Cardiac muscle cell (in vitro differentiated cells and primary cell): ENCODE measurements at regions not wholly inside any gene's neighbourhood (a gene's known extent, or its start where the extent isn't known, plus 50 kb on each side); places are given as distances from the start of the nearest gene placed in this dataset.

Experiments used
- DNase-seq, 2 donors: peaks; one replicate each; pipeline versions ENCODE4 v3.0.0 to v3.0.0-alpha.2; 2010 to 2017; ENCODE audit warnings: low read depth in 1 of 2, low spot score in 1 of 2
- H3K27ac ChIP-seq: fragments of 200-600 bp; sonication (generic); 2 replicates; pipeline ENCODE4 v1.5.1; 2016
- H3K27me3 ChIP-seq: fragments of 200-600 bp; sonication (generic); 2 replicates; pipeline ENCODE4 v1.6.0; 2016; ENCODE audit warnings: control low read depth
- H3K36me3 ChIP-seq: fragments of 200-600 bp; sonication (generic); 2 replicates; pipeline ENCODE4 v1.5.1; 2016; ENCODE audit warnings: control low read depth
- H3K4me1 ChIP-seq: fragments of 200-600 bp; sonication (generic); 2 replicates; pipeline ENCODE4 v1.8.1; 2017; ENCODE audit warnings: low read depth, mild to moderate bottlenecking, mixed run types
- H3K4me3 ChIP-seq: fragments of 200-600 bp; sonication (generic); 2 replicates; pipeline ENCODE4 v1.5.1; 2016; ENCODE audit warnings: mild to moderate bottlenecking
- H3K9me3 ChIP-seq: fragments of 200-600 bp; sonication (generic); 2 replicates; pipeline ENCODE4 v1.5.1; 2017; ENCODE audit warnings: low read depth, mild to moderate bottlenecking, control low read depth
- TF ChIP-seq, protein P1 (sequence below): IDR thresholded peaks from 2 replicates; pipeline ENCODE4 v1.5.1; 2012; ENCODE audit warnings: low read depth, mild to moderate bottlenecking, low read length

DNA sequence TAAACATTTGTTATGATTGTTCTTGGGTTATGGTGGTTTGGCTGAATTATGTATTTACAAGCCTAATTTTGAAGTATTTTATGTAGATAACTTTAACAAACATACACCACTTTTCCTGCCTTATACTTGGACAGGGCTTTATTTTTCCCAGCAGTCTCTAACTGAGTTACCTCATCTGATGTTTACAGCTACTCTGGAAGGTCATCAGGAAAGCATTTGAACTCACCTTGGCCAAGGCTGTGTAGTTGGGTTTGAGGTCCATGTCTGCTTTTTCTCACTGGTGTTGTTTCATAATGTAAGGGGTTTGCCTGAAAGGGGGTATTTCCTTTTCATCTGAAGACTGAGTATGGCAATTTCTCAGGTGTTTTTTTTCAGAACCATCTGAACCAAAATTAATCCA, 193.5 kb downstream of the RWDD3 start:
- H3K27me3 ChIP-seq = no peaks in the 10 kb centered on the region
- H3K9me3 ChIP-seq = no peaks in the 10 kb centered on the region
- no peak for DNase-seq
- H3K36me3 ChIP-seq = no peaks in the 10 kb centered on the region
- TF ChIP-seq, protein P1, sequence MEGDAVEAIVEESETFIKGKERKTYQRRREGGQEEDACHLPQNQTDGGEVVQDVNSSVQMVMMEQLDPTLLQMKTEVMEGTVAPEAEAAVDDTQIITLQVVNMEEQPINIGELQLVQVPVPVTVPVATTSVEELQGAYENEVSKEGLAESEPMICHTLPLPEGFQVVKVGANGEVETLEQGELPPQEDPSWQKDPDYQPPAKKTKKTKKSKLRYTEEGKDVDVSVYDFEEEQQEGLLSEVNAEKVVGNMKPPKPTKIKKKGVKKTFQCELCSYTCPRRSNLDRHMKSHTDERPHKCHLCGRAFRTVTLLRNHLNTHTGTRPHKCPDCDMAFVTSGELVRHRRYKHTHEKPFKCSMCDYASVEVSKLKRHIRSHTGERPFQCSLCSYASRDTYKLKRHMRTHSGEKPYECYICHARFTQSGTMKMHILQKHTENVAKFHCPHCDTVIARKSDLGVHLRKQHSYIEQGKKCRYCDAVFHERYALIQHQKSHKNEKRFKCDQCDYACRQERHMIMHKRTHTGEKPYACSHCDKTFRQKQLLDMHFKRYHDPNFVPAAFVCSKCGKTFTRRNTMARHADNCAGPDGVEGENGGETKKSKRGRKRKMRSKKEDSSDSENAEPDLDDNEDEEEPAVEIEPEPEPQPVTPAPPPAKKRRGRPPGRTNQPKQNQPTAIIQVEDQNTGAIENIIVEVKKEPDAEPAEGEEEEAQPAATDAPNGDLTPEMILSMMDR = no peak
- no peak overlapping the region for H3K4me3 ChIP-seq
- no peak overlapping the region for H3K27ac ChIP-seq
- H3K4me1 ChIP-seq = no peaks in the 10 kb centered on the region

DNA sequence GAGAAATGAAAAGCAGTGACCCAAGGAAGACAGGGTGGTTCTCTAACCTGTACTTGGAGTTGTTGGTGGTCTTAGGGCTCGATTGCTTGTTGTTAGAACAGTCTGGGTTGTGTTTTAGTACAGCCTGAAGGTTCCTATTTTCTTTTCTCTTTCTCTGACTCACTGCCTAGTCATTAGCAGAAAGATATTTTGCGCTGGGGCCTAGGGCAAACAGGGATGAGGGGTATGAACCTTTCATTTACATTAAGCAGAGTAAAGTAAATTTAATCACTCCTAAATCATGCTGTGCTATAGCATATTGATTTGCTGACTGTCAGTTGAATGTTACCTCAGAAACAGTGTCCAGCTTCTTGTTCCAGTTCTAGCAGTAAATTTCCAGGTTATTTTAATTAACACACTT, 197.2 kb downstream of the RWDD3 start:
- DNase-seq = no peak
- Histone ChIP-seq H3K9me3 (no peaks in the 10 kb centered on the region), H3K27me3 (no peaks in the 10 kb centered on the region), H3K36me3 (no peaks in the 10 kb centered on the region), H3K4me1 (no peaks in the 10 kb centered on the region), H3K27ac (no peak overlapping the region), H3K4me3 (no peak overlapping the region)
- TF ChIP-seq, protein P1 = no peak

DNA sequence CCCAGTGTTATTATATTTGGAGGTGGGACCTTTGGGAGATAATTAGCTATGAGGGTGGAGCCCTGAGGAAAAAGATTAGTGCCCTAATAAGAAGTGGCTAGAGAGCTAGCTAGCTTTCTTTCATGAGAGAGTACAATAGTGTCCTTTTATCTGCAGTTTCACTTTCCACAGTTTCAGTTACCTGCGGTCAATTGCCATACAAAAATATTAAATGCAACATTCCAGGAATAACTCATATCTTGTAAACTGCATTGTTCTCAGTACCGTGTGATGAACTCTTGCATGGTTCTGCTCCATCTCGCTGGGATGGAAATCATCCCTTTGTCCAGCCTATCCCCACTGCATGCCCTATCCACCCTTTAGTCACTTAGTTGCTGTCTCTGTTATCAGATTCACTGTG, 201.6 kb downstream of the RWDD3 start:
- Histone ChIP-seq H3K27ac (no peak overlapping the region), H3K9me3 (no peaks in the 10 kb centered on the region), H3K27me3 (no peaks in the 10 kb centered on the region), H3K4me1 (no peaks in the 10 kb centered on the region), H3K36me3 (no peaks in the 10 kb centered on the region), H3K4me3 (no peak overlapping the region)
- no peak for DNase-seq
- TF ChIP-seq, protein P1 = no peak

DNA sequence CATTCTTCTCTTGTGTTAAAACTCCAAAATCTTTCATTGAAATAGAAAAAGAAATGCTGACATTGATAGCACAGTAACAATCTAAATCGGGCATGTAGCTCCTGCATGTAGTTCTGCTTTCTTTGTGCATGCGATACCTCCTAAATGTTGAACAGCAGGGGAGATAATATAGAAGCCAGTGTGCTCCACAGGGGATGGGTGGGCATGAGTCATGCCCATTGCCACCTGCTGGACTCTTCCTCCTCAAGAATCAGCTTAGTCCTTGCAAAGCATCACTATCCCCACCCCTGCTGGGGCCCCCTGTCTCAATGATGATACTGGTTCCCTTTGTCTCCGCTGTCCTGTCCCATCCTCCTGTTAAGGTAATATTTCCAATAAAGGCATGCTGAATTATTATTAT, 203.0 kb downstream of the RWDD3 start:
- no peaks in the 10 kb centered on the region for H3K4me1 ChIP-seq
- H3K27me3 ChIP-seq = no peaks in the 10 kb centered on the region
- no peaks in the 10 kb centered on the region for H3K36me3 ChIP-seq
- no peaks in the 10 kb centered on the region for H3K9me3 ChIP-seq
- TF ChIP-seq, protein P1 = no peak
- no peak overlapping the region for H3K27ac ChIP-seq
- H3K4me3 ChIP-seq = no peak overlapping the region
- no peak for DNase-seq

DNA sequence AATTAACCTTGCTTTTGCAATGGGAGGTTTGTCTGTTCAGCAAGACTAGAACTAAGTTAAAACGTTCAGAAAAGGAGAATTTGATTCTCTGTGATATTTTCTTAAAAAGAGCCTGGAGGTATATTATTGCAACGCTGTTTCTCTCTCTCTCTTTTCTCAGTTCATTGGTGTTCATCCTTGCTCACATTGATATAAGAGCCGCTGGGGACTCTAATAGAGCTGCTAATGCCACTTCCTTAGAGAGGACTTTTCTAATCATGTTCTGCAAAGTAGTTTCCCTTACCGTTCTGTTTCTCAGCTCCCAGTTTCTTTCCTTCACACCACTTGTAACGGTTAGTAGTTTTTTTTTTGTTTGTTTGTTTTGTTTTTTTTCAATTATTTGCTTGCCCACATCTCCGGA, 203.8 kb downstream of the RWDD3 start:
- no peaks in the 10 kb centered on the region for H3K4me1 ChIP-seq
- H3K36me3 ChIP-seq = no peaks in the 10 kb centered on the region
- TF ChIP-seq, protein P1 = no peak
- no peaks in the 10 kb centered on the region for H3K9me3 ChIP-seq
- H3K27me3 ChIP-seq = no peaks in the 10 kb centered on the region
- no peak overlapping the region for H3K4me3 ChIP-seq
- no peak for DNase-seq
- no peak overlapping the region for H3K27ac ChIP-seq
